ENCODE measurements at regions not wholly inside any gene's neighbourhood (a gene's known extent, or its start where the extent isn't known, plus 50 kb on each side); places are given as distances from the start of the nearest gene placed in this dataset.

DNA sequence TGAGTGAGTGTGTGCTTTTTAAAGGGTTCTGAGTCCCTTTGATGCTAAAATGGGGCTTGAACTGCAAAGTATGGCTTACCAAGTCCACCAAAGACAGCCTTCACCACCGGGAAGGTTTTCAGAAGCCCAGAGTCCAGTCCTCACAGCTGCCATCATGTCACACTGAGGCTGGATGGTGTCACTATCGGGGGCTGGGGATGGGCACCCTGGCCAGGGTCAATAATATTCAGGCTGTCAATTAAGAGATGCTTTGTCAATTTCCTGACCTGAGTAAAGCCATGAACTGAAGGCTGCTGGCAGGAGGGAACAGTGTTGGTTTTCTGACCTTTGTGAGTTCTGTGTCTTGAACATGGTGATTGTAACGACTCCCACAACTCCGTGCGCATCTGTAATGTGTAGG is 373.0 kb upstream of the B3GAT1 start:
- H3K56ac ChIP-seq (ENCODE audit: insufficient read length, low read depth, low read length): no peak overlapping the region
- no peaks in the 10 kb centered on the region for H3K79me1 ChIP-seq (ENCODE audit: insufficient read depth, low read depth, low read length, poor library complexity, severe bottlenecking)
- no peak overlapping the region for H2BK15ac ChIP-seq (ENCODE audit: low read depth, low read length)
- H3K18ac ChIP-seq (ENCODE audit: insufficient read length, low read depth, low read length): no peak overlapping the region
- H3K4me1 Mint-ChIP-seq: no peaks in the 10 kb centered on the region
- no peak overlapping the region for H3K23ac ChIP-seq (ENCODE audit: insufficient read length, low read depth, low read length)
- no peak overlapping the region for H2BK20ac ChIP-seq (ENCODE audit: low read depth, low read length, poor library complexity, severe bottlenecking)
- H2BK120ac ChIP-seq (ENCODE audit: low read depth, low read length, poor library complexity, severe bottlenecking): no peak overlapping the region
- H3K4me2 ChIP-seq (ENCODE audit: insufficient read depth, insufficient read length, low read length): no peak overlapping the region
- H3K23me2 ChIP-seq (ENCODE audit: insufficient read length, low read depth, low read length, poor library complexity, severe bottlenecking): no peaks in the 10 kb centered on the region
- no peak overlapping the region for H2BK5ac ChIP-seq (ENCODE audit: insufficient read length, low read length)
- H3K79me2 ChIP-seq (ENCODE audit: insufficient read depth, low read length): no peaks in the 10 kb centered on the region
- H3K9ac ChIP-seq (ENCODE audit: extremely low read depth, insufficient read length, low read length): no peak overlapping the region
- H3K27ac ChIP-seq (ENCODE audit: insufficient read length, low read depth, low read length): no peak overlapping the region
- peaks cover 46% of the 10 kb centered on the region for H3K27me3 Mint-ChIP-seq (ENCODE audit: low read depth)
- no peaks in the 10 kb centered on the region for H3K36me3 Mint-ChIP-seq (ENCODE audit: insufficient read depth in 1 of 3, low read depth in 3 of 3)
- DNase-seq: no peak
- H3K9me3 ChIP-seq (ENCODE audit: control insufficient read depth, low read depth, low read length): no peaks in the 10 kb centered on the region
- WGBS (ENCODE audit: extremely low coverage, insufficient read length, low lambda C conversion rate): no CpG with 5 or more reads among the region's 5 CpGs
- no peak overlapping the region for H3K4ac ChIP-seq (ENCODE audit: low read depth, low read length)
- TF ChIP-seq CTCF (conservative IDR thresholded peaks at IDR 0.05): no peak
- H3K14ac ChIP-seq (ENCODE audit: insufficient read depth, low read length): no peak overlapping the region
- no peak overlapping the region for H4K91ac ChIP-seq (ENCODE audit: insufficient read length, low read depth, low read length)
- H3K9me3 Mint-ChIP-seq: no peaks in the 10 kb centered on the region
- no peak overlapping the region for H3K27ac Mint-ChIP-seq
- H4K8ac ChIP-seq (replicated peaks; ENCODE audit: insufficient read length, low read depth, low read length): no peak overlapping the region
- H2BK12ac ChIP-seq (ENCODE audit: insufficient read length, low read depth, low read length): no peak overlapping the region
- no peak overlapping the region for H4K5ac ChIP-seq (ENCODE audit: insufficient read length, low read depth, low read length)
- H2AK5ac ChIP-seq (ENCODE audit: insufficient read length, low read length): no peak overlapping the region
- H3K27me3 ChIP-seq (ENCODE audit: insufficient read depth, low read length): no peaks in the 10 kb centered on the region; the same call in 1 of the 2 replicates
- H3K4me1 ChIP-seq (ENCODE audit: insufficient read depth, low read length): no peaks in the 10 kb centered on the region
- no peaks in the 10 kb centered on the region for H4K20me1 ChIP-seq (ENCODE audit: control insufficient read depth, insufficient read depth, insufficient read length)
- H3T11ph ChIP-seq (ENCODE audit: low read length): no peak overlapping the region
- H2AFZ ChIP-seq (ENCODE audit: low read length): no peak overlapping the region
- H3K4me3 Mint-ChIP-seq: no peak overlapping the region
